ENCODE measurements at regions not wholly inside any gene's neighbourhood (a gene's known extent, or its start where the extent isn't known, plus 50 kb on each side); places are given as distances from the start of the nearest gene placed in this dataset.
"Not testable (repeated sequence)": the region's sequence is repeated elsewhere in the genome, so short reads cannot be mapped to it uniquely, and the experiment has no call there.

DNA sequence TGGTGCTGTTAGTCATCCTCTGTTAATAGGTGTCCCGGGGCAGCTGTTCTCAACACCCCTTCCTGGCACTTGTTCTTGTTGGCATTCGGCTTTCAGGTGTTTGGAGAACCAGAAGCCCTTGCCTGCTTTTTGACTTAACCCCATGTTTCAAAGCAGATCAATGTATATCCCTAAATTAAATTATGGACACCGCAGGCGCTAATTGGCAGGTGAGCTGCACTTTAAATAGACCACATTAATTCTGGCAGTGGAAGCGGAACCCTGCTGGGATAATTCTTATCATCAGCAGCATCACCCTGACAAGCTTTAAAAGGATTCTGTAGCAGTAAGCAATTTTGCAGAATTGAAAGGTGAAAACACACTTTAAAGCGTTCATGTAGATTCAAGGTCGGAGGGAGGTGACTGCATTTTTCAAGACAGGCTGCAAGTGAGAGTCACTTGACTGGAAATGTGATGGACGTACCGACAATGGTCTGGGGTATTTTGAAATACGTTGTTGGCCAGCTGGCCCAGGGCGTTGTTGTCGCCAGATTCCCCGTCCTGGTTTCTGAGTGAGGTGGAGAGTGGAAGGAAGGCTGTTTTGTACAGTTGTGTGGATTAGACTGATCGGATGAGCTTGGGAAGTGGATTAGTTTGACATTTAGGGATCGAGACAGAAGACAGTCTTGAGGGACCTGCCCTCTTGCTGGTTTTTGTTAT is 55.1 kb downstream of the NPIPB11 start:
- peak overlapping the region in 3 of 7 donors; percentile 54 to 86 (median 62) for H3K27ac Mint-ChIP-seq
- not testable (repeated sequence) for H3K4me2 ChIP-seq (replicated peaks; ENCODE audit: extremely low read depth, low read length, poor library complexity, severe bottlenecking)

DNA sequence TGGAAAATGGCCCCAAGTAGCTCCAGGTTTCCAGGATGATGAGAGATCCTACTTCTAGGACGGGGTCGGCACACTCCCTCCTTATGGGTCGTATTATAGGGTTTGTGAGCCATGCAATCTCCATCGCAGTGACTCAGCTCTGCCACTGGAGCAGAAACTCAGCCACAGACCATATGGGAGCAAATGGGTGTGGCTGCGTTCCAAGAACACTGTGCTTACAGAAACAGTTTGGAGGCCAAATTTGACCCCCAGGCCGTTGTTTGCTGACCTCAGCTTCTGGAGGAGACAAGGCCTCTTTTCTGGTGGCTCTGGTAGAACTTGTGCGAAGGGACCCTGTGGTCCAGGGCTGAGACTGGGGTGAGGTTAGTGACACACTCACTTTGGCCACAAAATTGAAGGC is 56.5 kb downstream of the NPIPB11 start:
- H3K36me3 ChIP-seq (replicated peaks in 1 of 2; ENCODE audit: control insufficient read depth in 1 of 2, insufficient read depth in 2 of 2, low read length in 2 of 2); H3K9me3 ChIP-seq (replicated peaks in 1 of 2; ENCODE audit: control insufficient read depth in 1 of 2, insufficient read depth in 1 of 2, low read length in 2 of 2); H4K20me1 ChIP-seq (ENCODE audit: insufficient read depth, low read length); H2AFZ ChIP-seq (ENCODE audit: insufficient read depth, low read depth, low read length, poor library complexity, severe bottlenecking); H3K27me3 ChIP-seq (ENCODE audit: control insufficient read depth in 2 of 2, insufficient read depth in 2 of 2, low read length in 2 of 2); H3K4me3 ChIP-seq (replicated peaks in 1 of 3; ENCODE audit: low read depth in 2 of 3, low read length in 3 of 3); intact Hi-C loops (cut with micrococcal nuclease); H3K27ac ChIP-seq (ENCODE audit: low read depth in 1 of 2, low read length in 2 of 2); H3K27me3 Mint-ChIP-seq (ENCODE audit: low read depth in 3 of 3); H3K9me3 Mint-ChIP-seq; H3K4me2 ChIP-seq (replicated peaks; ENCODE audit: extremely low read depth, low read length, poor library complexity, severe bottlenecking); H3K79me2 ChIP-seq (ENCODE audit: insufficient read depth, low read length); H3K4me3 Mint-ChIP-seq; H3K36me3 Mint-ChIP-seq; H3K9ac ChIP-seq (ENCODE audit: insufficient read depth, low read length, poor library complexity, severe bottlenecking): not testable (repeated sequence)
- 0% methylated on average over 1 of the region's 7 CpGs for WGBS (ENCODE audit: insufficient coverage)
- H3K4me1 ChIP-seq (ENCODE audit: control insufficient read depth in 1 of 2, insufficient read depth in 2 of 2, low read length in 2 of 2): peaks cover 15 to 18% of the 10 kb centered on the region in 2 donors
- Mint-ChIP-seq H3K27ac (peak overlapping the region in 2 of 7 donors; percentile 54 to 74), H3K4me1 (peaks cover 26% of the 10 kb centered on the region)
- peak; percentile 5 to 31 (median 28) for DNase-seq

More for the DNA sequence above, 55.1 kb downstream of the NPIPB11 start:
- H3K9me3 ChIP-seq (replicated peaks in 1 of 2; ENCODE audit: control insufficient read depth in 1 of 2, insufficient read depth in 1 of 2, low read length in 2 of 2); H3K27me3 Mint-ChIP-seq (ENCODE audit: low read depth in 3 of 3); H4K20me1 ChIP-seq (ENCODE audit: insufficient read depth, low read length); H3K4me3 ChIP-seq (replicated peaks in 1 of 3; ENCODE audit: low read depth in 2 of 3, low read length in 3 of 3); intact Hi-C loops (cut with micrococcal nuclease); H3K79me2 ChIP-seq (ENCODE audit: insufficient read depth, low read length); H3K36me3 Mint-ChIP-seq; DNase-seq; H3K27me3 ChIP-seq (ENCODE audit: control insufficient read depth in 2 of 2, insufficient read depth in 2 of 2, low read length in 2 of 2); H3K4me3 Mint-ChIP-seq; H3K27ac ChIP-seq (ENCODE audit: low read depth in 1 of 2, low read length in 2 of 2); H3K9me3 Mint-ChIP-seq; H3K36me3 ChIP-seq (replicated peaks in 1 of 2; ENCODE audit: control insufficient read depth in 1 of 2, insufficient read depth in 2 of 2, low read length in 2 of 2); H3K9ac ChIP-seq (ENCODE audit: insufficient read depth, low read length, poor library complexity, severe bottlenecking); H2AFZ ChIP-seq (ENCODE audit: insufficient read depth, low read depth, low read length, poor library complexity, severe bottlenecking): not testable (repeated sequence)
- 87% methylated on average over 2 of the region's 15 CpGs for WGBS (ENCODE audit: insufficient coverage)
- H3K4me1 ChIP-seq (ENCODE audit: control insufficient read depth in 1 of 2, insufficient read depth in 2 of 2, low read length in 2 of 2): peaks cover 15 to 18% of the 10 kb centered on the region in 2 donors
- peaks cover 26% of the 10 kb centered on the region for H3K4me1 Mint-ChIP-seq

DNA sequence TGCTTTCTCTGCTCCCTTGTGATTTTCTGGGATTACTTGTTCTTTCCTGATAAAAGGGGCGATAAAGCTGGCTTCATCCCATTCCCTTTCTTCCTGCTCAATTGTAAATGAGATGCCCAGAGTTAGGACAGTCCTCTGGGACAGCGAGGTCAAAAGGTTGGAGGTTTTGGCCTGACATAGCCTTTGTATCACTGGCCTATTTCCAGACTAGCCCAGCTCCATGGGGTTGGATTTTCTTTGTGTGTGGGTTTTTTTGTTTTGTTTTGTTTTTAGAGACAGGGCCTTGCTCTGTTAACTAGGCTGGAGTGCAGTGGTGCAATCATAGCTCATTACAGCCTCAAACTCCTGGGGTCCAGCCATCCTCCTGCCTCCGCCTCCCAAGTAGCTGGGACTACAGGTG is 57.8 kb downstream of the NPIPB11 start:
- H3K36me3 ChIP-seq (replicated peaks in 1 of 2; ENCODE audit: control insufficient read depth in 1 of 2, insufficient read depth in 2 of 2, low read length in 2 of 2); intact Hi-C loops (cut with micrococcal nuclease); H3K27ac ChIP-seq (ENCODE audit: low read depth in 1 of 2, low read length in 2 of 2); H3K27me3 ChIP-seq (ENCODE audit: control insufficient read depth in 2 of 2, insufficient read depth in 2 of 2, low read length in 2 of 2); H2AFZ ChIP-seq (ENCODE audit: insufficient read depth, low read depth, low read length, poor library complexity, severe bottlenecking); DNase-seq; H3K4me2 ChIP-seq (replicated peaks; ENCODE audit: extremely low read depth, low read length, poor library complexity, severe bottlenecking); H3K27me3 Mint-ChIP-seq (ENCODE audit: low read depth in 3 of 3); H3K4me3 ChIP-seq (replicated peaks in 1 of 3; ENCODE audit: low read depth in 2 of 3, low read length in 3 of 3); H4K20me1 ChIP-seq (ENCODE audit: insufficient read depth, low read length); H3K9me3 ChIP-seq (replicated peaks in 1 of 2; ENCODE audit: control insufficient read depth in 1 of 2, insufficient read depth in 1 of 2, low read length in 2 of 2); H3K79me2 ChIP-seq (ENCODE audit: insufficient read depth, low read length); H3K4me3 Mint-ChIP-seq; H3K36me3 Mint-ChIP-seq; H3K9ac ChIP-seq (ENCODE audit: insufficient read depth, low read length, poor library complexity, severe bottlenecking); H3K9me3 Mint-ChIP-seq: not testable (repeated sequence)
- WGBS (ENCODE audit: insufficient coverage): no CpG with 5 or more reads among the region's 3 CpGs
- Mint-ChIP-seq H3K4me1 (peaks cover 22% of the 10 kb centered on the region), H3K27ac (peak overlapping the region in 2 of 7 donors; percentile 22 to 31)
- peaks cover 15 to 18% of the 10 kb centered on the region in 2 donors for H3K4me1 ChIP-seq (ENCODE audit: control insufficient read depth in 1 of 2, insufficient read depth in 2 of 2, low read length in 2 of 2)

DNA sequence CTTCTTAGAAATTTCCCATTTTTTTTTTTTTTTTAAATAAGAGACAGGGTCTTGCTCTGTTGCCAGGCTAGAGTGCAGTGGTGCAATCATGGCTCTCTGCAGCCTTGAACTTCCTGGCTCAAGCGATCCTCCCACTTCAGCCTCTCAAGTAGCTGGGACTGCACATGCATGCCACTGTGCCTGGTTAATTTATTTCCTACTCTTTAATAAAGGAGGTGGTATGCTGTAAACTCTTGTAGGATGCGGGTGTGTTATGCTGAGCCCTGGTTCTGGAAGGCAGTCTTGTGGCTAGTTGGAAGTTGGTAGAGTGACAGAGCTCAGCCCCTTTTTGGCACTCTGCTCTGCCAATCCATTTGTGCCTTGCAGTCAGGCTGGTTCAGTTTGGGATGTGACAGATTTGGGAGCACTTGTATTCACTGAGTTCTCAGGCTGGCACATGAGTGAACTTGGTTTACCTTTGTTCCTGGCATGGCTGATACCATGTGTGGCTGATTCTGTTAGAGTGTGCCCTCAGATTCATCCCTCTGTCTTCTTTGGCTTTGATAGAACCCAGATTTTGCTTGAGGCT is 58.3 kb downstream of the NPIPB11 start:
- H3K27ac ChIP-seq (ENCODE audit: low read depth in 1 of 2, low read length in 2 of 2); H3K4me2 ChIP-seq (replicated peaks; ENCODE audit: extremely low read depth, low read length, poor library complexity, severe bottlenecking): not testable (repeated sequence)

More for the DNA sequence above, 58.3 kb downstream of the NPIPB11 start:
- peaks cover 26% of the 10 kb centered on the region for H3K4me1 Mint-ChIP-seq
- H3K79me2 ChIP-seq (ENCODE audit: insufficient read depth, low read length); H3K9me3 ChIP-seq (replicated peaks in 1 of 2; ENCODE audit: control insufficient read depth in 1 of 2, insufficient read depth in 1 of 2, low read length in 2 of 2); H4K20me1 ChIP-seq (ENCODE audit: insufficient read depth, low read length); H3K9me3 Mint-ChIP-seq; H3K4me3 ChIP-seq (replicated peaks in 1 of 3; ENCODE audit: low read depth in 2 of 3, low read length in 3 of 3); DNase-seq; H3K27me3 ChIP-seq (ENCODE audit: control insufficient read depth in 2 of 2, insufficient read depth in 2 of 2, low read length in 2 of 2); H3K36me3 ChIP-seq (replicated peaks in 1 of 2; ENCODE audit: control insufficient read depth in 1 of 2, insufficient read depth in 2 of 2, low read length in 2 of 2); H3K27me3 Mint-ChIP-seq (ENCODE audit: low read depth in 3 of 3); H3K9ac ChIP-seq (ENCODE audit: insufficient read depth, low read length, poor library complexity, severe bottlenecking); H3K4me3 Mint-ChIP-seq; intact Hi-C loops (cut with micrococcal nuclease); H2AFZ ChIP-seq (ENCODE audit: insufficient read depth, low read depth, low read length, poor library complexity, severe bottlenecking): not testable (repeated sequence)
- peak overlapping the region in 2 of 7 donors; percentile 46 to 58 for H3K27ac Mint-ChIP-seq
- peaks cover 15 to 18% of the 10 kb centered on the region in 2 donors for H3K4me1 ChIP-seq (ENCODE audit: control insufficient read depth in 1 of 2, insufficient read depth in 2 of 2, low read length in 2 of 2)
- peaks cover 4 to 10% of the 10 kb centered on the region in 2 donors for H3K36me3 Mint-ChIP-seq
- no CpG with 5 or more reads among the region's 2 CpGs for WGBS (ENCODE audit: insufficient coverage)
